WERI-Rb-1 (cell line): ENCODE measurements at regions not wholly inside any gene's neighbourhood (a gene's known extent, or its start where the extent isn't known, plus 50 kb on each side); places are given as distances from the start of the nearest gene placed in this dataset.

Experiments used
- DNase-seq: peaks from one replicate; pipeline ENCODE4 v3.0.0-alpha.2; 2020
- H3K27ac ChIP-seq: fragments of 250-450 bp; sonication (Bioruptor Pico); 2 replicates; pipeline ENCODE4 v1.5.1; 2020; ENCODE audit warnings: mild to moderate bottlenecking, moderate library complexity
- H3K27me3 ChIP-seq: fragments of 250-450 bp; sonication (Bioruptor Pico); 2 replicates; pipeline ENCODE4 v1.5.1; 2021; ENCODE audit warnings: mild to moderate bottlenecking, low read depth, moderate library complexity; ENCODE audit not compliant: insufficient read depth, severe bottlenecking
- H3K36me3 ChIP-seq: fragments of 250-450 bp; sonication (Bioruptor Pico); 2 replicates; pipeline ENCODE4 v1.5.1; 2020; ENCODE audit warnings: mild to moderate bottlenecking, moderate library complexity
- H3K4me3 ChIP-seq: 2 replicates; pipeline ENCODE4 v1.5.1; 2011; ENCODE audit warnings: low read depth, mild to moderate bottlenecking, control low read depth, low read length
- H3K9me3 ChIP-seq: fragments of 250-450 bp; sonication (Bioruptor Pico); 2 replicates; pipeline ENCODE4 v1.5.1; 2021; ENCODE audit warnings: mild to moderate bottlenecking, moderate library complexity; ENCODE audit not compliant: severe bottlenecking
- TF ChIP-seq, protein P1 (sequence below): IDR thresholded peaks from 2 replicates; pipeline ENCODE4 v1.5.1; 2011; ENCODE audit warnings: low read depth, mild to moderate bottlenecking, control low read depth, inconsistent platforms, low read length

DNA sequence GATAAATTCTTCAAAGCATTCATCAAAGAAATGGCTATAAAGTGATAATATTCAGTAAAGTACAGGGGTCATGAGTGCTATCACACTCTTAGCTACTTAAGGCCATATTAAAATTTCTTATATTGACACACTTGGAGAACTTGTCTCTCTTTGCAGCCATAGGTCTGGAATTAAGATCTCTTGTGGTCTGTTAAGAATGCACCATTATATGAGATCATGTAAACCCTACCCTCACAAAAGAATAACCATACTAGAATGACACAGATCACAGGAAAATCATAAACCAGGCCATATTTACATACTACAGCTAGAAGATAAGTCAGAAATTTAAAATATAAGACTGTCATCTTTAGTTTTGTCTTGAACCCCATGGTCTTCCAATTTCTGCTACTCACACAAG, 434.3 kb downstream of the PDGFC start:
- Histone ChIP-seq H3K4me3 (no peak overlapping the region), H3K27me3 (no peaks in the 10 kb centered on the region), H3K27ac (no peak overlapping the region), H3K36me3 (no peaks in the 10 kb centered on the region), H3K9me3 (peaks cover 5% of the 10 kb centered on the region)
- TF ChIP-seq, protein P1, sequence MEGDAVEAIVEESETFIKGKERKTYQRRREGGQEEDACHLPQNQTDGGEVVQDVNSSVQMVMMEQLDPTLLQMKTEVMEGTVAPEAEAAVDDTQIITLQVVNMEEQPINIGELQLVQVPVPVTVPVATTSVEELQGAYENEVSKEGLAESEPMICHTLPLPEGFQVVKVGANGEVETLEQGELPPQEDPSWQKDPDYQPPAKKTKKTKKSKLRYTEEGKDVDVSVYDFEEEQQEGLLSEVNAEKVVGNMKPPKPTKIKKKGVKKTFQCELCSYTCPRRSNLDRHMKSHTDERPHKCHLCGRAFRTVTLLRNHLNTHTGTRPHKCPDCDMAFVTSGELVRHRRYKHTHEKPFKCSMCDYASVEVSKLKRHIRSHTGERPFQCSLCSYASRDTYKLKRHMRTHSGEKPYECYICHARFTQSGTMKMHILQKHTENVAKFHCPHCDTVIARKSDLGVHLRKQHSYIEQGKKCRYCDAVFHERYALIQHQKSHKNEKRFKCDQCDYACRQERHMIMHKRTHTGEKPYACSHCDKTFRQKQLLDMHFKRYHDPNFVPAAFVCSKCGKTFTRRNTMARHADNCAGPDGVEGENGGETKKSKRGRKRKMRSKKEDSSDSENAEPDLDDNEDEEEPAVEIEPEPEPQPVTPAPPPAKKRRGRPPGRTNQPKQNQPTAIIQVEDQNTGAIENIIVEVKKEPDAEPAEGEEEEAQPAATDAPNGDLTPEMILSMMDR: no peak
- DNase-seq: no peak

DNA sequence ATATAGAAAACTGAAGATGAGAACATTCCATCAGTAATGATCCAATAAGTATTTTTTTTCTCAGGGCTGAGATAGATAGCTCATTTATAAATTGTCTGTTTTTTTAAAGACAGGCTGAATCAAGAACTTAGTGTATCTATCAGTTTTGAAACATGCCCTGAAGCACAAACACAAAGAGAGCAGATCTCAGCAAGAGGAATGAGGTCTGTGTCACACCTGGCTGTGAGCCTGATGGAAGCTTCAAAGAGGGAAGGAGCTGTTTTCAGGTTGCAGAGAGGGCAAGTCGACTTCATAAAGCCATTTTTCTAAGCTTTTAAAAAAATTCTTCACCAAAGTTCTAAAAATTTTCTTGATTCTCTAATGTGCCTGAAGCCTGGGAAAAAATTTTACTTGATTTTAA, 434.9 kb downstream of the PDGFC start:
- DNase-seq: no peak
- Histone ChIP-seq H3K27ac (no peak overlapping the region), H3K27me3 (no peaks in the 10 kb centered on the region), H3K36me3 (no peaks in the 10 kb centered on the region), H3K9me3 (peaks cover 5% of the 10 kb centered on the region), H3K4me3 (no peak overlapping the region)
- TF ChIP-seq, protein P1: no peak

DNA sequence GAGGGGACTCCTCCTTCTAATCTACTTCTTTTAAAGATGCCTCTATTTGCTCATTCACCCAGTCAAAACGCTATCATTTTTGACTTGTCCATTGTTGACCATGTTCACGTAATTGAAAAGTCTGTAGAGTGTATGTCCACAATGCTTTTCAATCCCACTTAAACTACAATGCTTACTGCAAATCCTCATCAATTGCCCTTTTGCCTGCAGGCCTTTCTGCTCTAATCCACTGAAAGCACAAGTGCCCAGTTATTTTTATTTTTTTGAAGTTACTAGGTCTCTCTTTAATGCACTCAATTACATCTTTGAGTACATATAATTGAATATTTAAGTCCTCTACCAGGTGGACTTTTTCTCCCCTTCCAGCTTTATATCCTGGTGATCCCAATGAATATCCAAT, 437.4 kb downstream of the PDGFC start:
- Histone ChIP-seq H3K27ac (no peak overlapping the region), H3K4me3 (no peak overlapping the region), H3K9me3 (peaks cover 5% of the 10 kb centered on the region), H3K36me3 (no peaks in the 10 kb centered on the region), H3K27me3 (no peaks in the 10 kb centered on the region)
- TF ChIP-seq, protein P1: no peak
- DNase-seq: no peak

DNA sequence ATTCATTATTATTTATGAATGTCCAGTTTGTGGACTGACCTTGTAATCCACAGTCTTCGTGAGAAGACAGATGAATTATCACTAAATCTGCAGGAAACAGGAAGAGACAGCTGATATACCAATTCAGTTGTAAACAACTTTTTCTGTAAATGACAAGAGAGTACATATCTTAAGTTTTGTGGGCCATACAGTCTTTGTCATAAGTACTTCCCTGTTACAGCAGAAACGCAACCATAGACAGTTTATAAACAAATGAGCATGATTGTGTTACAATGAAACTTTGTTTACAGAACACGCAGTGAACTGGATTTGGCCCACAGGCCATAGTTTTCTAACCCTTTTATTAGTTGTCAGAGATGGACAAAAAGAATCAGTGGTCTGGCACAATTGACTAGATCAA, 443.4 kb downstream of the PDGFC start:
- DNase-seq: no peak
- Histone ChIP-seq H3K27me3 (no peaks in the 10 kb centered on the region), H3K27ac (no peak overlapping the region), H3K9me3 (peaks cover 5% of the 10 kb centered on the region), H3K36me3 (no peaks in the 10 kb centered on the region), H3K4me3 (no peak overlapping the region)
- TF ChIP-seq, protein P1: no peak

DNA sequence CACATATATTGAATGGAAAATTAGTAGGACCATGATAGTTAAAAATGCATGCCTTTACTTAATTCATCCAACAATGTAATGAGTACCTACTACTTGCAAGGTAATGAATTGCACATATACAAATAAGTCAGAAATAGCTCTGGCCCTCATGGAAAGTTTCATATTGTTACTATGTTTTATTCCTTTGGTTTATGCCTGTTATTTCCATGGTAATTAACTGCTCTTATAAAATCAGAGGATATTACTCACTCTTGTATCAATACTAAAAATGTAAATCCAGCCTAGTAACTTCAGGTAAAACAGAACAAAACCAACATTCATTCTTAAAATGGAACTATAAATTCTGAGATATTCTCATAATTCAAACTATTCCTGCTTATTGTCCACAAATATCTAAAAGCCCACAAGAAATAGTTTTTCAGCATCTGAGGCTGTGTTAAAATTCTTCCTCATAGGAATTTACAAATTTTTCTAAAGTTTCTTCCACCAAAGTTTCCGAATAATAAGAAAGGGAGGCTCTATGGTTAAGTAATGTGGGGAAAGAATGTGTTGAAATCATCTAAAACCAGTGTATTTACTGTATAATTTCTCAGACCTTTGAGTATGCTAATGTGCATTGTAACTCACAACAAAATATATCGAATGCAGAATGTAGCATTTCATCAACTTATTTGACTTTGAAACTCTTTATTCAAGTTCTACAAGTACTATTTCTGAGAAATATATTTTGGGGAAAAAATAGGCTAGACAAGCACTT, 444.2 kb downstream of the PDGFC start:
- TF ChIP-seq, protein P1: no peak
- H3K27ac ChIP-seq: no peak overlapping the region
- no peak for DNase-seq
- H3K9me3 ChIP-seq: no peaks in the 10 kb centered on the region
- no peaks in the 10 kb centered on the region for H3K27me3 ChIP-seq
- no peak overlapping the region for H3K4me3 ChIP-seq
- H3K36me3 ChIP-seq: no peaks in the 10 kb centered on the region

DNA sequence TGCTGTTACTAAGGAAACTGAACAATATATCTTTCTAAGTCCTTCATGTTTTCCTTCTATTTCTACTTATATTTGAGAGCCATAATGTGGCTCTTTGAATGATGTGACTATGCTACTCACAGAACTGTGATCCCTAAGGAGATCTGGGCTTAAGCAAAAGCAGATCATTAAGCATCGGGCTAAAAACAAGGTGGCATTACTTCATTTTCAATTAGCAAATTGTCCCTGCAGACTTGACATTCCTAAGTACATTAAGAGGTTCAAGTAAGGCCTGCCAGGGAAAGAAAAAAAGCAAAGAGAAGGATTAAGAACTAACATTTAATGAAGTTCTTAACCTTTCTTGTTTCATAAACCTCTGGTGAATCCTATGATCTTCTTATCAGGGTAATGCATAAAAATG, 447.6 kb downstream of the PDGFC start:
- Histone ChIP-seq H3K9me3 (no peaks in the 10 kb centered on the region), H3K36me3 (no peaks in the 10 kb centered on the region), H3K27me3 (no peaks in the 10 kb centered on the region), H3K4me3 (no peak overlapping the region), H3K27ac (peak overlapping the region; percentile 44)
- TF ChIP-seq, protein P1: no peak
- DNase-seq: peak; percentile 47
